NCI-H82 (cell line): ENCODE measurements at regions not wholly inside any gene's neighbourhood (a gene's known extent, or its start where the extent isn't known, plus 50 kb on each side); places are given as distances from the start of the nearest gene placed in this dataset.
A peak's percentile ranks its signal among the peaks of the same experiment; 100 is the strongest.
"Not testable (repeated sequence)": the region's sequence is repeated elsewhere in the genome, so short reads cannot be mapped to it uniquely, and the experiment has no call there.

Experiments used
- DNase-seq: peaks from one replicate; lab custom pipeline; 2025; lab: John Stamatoyannopoulos, UW

- DNase-seq: peak; percentile 89
Measured at GRCh38 chr2:167582619-167583018, 664.8 kb downstream of the STK39 start.

GRCh38 chr2:167581961-167582574 is 665.3 kb downstream of the STK39 start:
- DNase-seq: peak; percentile 89

GRCh38 chr2:167579826-167580225 is 667.6 kb downstream of the STK39 start:
- peak; percentile 27 for DNase-seq

- DNase-seq: peak; percentile 90
Measured at GRCh38 chr2:167575276-167575675, 672.1 kb downstream of the STK39 start.

- no peak for DNase-seq
Measured at GRCh38 chr2:167572883-167573619, 674.3 kb downstream of the STK39 start.

- DNase-seq: no peak
Measured at GRCh38 chr2:167570370-167570769, 677.0 kb downstream of the STK39 start.

GRCh38 chr2:167563885-167564619 is 675.8 kb downstream of the XIRP2 start:
- not testable (repeated sequence) for DNase-seq

GRCh38 chr2:167558272-167558991 is 670.2 kb downstream of the XIRP2 start:
- not testable (repeated sequence) for DNase-seq

- no peak for DNase-seq
Measured at GRCh38 chr2:167555098-167555720, 666.9 kb downstream of the XIRP2 start.

GRCh38 chr2:167553635-167554034 is 665.4 kb downstream of the XIRP2 start:
- no peak for DNase-seq

GRCh38 chr2:167551416-167551815 is 663.1 kb downstream of the XIRP2 start:
- no peak for DNase-seq

GRCh38 chr2:167550448-167550847 is 662.2 kb downstream of the XIRP2 start:
- peak; percentile 76 for DNase-seq

GRCh38 chr2:167548396-167548795 is 660.1 kb downstream of the XIRP2 start:
- no peak for DNase-seq

GRCh38 chr2:167544602-167545001 is 656.3 kb downstream of the XIRP2 start:
- DNase-seq: no peak

- no peak for DNase-seq
Measured at GRCh38 chr2:167543721-167544120, 655.4 kb downstream of the XIRP2 start.

GRCh38 chr2:167537743-167538142 is 649.5 kb downstream of the XIRP2 start:
- DNase-seq: no peak

- no peak for DNase-seq
Measured at GRCh38 chr2:167534443-167534842, 646.2 kb downstream of the XIRP2 start.

- DNase-seq: no peak
Measured at GRCh38 chr2:167524786-167525185, 636.5 kb downstream of the XIRP2 start.

GRCh38 chr2:167510071-167510759 is 621.9 kb downstream of the XIRP2 start:
- DNase-seq: no peak

GRCh38 chr2:167509586-167509985 is 621.3 kb downstream of the XIRP2 start:
- DNase-seq: peak; percentile 23

GRCh38 chr2:167508709-167509108 is 620.4 kb downstream of the XIRP2 start:
- no peak for DNase-seq
